Activated CD8-positive, alpha-beta memory T cell treated with anti-CD3 and anti-CD28 coated beads, Interleukin-2, amount 50 U/mL, for 24 hours (primary cell): ENCODE measurements at regions not wholly inside any gene's neighbourhood (a gene's known extent, or its start where the extent isn't known, plus 50 kb on each side); places are given as distances from the start of the nearest gene placed in this dataset.
"Not testable (repeated sequence)": the region's sequence is repeated elsewhere in the genome, so short reads cannot be mapped to it uniquely, and the experiment has no call there.

ENCODE experiments used
- DNase-seq: peaks from one replicate; pipeline ENCODE4 v3.0.0-alpha.2; 2020; ENCODE audit errors: extremely low read depth

DNA sequence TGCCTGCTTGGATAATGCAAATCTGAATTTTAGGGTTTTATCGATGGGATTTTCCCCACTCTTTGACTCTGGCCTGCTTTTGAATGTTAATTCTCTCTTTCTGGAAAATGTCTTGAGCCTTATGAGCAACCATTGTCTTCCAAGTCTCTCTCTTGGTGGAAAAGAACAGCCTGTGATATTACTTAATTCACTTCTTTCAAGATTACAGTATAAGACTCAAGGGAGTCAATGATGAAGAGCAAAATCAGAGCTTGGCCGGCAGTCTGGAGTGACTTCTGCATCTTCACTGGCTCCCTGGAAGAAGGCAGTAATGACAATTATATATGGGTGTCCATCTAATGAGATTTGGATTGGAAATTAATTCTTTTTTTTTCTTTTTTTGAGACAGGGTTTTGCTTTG, 122.9 kb upstream of the ZEB2 start:
- DNase-seq: no peak

DNA sequence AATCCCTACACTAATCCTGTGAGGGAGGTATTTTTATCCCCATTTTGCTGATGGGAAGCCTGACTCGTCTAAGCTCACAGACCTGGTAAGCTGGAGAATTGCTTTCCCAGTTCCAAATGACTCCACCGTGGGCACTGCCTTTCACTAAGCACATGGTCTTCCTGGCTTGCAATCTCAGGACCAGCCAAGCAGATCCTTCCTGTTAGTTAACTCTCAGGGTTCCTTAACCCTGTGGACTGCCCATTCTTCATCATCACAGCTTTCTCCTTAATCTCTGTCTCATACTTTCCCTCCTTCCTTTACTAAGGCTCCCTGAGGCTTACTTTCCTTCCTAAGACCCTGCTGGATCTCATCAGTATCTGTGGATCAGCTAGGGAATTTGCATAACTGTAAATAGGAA, 122.2 kb upstream of the ZEB2 start:
- DNase-seq: no peak

DNA sequence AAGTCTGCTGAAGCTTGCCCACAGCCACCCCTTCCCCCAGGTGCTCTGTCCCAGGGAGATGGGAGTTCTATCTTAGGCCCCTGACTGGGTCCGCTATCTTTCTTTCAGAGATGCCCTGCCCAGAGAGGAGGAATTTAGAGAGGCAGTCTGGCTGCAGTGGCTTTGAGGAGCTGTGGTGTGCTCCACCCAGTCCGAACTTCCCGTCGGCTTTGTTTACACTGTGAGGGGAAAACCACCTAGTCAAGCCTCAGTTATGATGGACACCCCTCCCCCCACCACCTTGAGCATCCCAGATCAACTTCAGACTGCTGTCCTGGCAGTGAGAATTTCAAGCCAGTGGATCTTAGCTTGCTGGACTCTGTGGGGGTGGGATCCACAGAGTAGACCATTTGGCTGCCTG, 118.3 kb upstream of the ZEB2 start:
- DNase-seq: not testable (repeated sequence)

DNA sequence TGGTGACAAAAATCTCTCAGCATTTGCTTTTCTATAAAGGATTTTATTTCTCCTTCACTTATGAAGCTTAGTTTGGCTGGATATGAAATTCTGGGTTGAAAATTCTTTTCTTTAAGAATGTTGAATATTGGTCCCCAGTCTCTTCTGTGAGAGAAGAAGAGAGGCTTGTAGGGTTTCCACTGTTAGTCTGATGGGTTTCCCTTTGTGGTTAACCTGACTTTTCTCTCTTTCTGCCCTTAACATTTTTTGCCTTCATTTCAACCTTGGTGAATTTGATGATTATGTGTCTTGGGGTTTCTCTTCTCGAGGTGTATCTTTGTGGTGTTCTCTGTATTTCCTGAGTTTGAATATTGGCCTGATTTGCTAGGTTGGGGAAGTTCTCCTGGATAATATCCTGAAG, 116.9 kb upstream of the ZEB2 start:
- DNase-seq: not testable (repeated sequence)

DNA sequence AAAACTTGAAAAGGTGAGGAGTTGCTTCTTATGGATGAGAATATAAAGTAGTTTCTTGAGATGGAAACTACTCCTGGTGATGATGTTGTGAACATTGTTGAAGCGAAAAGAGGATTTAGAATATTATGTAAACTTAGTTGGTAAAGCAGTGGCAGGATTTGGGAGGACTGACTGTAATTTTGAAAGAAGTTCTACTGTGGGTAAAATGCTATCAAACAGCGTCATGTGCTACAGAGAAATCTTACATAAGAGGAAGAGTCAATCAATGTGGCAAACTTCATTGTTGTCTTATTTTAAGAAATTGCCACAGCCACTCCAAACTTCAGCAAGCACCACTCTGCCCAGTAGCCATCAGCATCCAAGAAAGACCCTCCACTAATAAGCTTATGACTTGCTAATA, 112.9 kb upstream of the ZEB2 start:
- no peak for DNase-seq

DNA sequence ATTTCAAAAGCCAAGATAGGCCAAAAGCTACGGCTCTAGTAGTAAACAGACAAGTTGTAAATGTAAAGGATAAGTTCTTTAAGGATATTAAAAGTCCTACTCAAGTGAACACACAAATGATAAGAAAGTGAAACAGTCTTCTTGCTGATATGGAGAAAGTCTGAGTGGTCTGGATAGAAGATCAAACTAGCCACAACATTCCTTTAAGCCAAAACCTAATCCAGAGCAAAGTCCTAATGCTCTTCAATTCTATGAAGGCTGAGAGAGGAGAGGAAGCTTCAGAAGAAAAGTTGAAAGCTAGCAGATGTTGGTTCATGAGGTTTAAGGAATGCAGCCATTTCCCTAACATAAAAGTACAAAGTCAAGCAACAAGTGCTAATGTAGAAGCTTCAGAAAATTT, 111.7 kb upstream of the ZEB2 start:
- no peak for DNase-seq

DNA sequence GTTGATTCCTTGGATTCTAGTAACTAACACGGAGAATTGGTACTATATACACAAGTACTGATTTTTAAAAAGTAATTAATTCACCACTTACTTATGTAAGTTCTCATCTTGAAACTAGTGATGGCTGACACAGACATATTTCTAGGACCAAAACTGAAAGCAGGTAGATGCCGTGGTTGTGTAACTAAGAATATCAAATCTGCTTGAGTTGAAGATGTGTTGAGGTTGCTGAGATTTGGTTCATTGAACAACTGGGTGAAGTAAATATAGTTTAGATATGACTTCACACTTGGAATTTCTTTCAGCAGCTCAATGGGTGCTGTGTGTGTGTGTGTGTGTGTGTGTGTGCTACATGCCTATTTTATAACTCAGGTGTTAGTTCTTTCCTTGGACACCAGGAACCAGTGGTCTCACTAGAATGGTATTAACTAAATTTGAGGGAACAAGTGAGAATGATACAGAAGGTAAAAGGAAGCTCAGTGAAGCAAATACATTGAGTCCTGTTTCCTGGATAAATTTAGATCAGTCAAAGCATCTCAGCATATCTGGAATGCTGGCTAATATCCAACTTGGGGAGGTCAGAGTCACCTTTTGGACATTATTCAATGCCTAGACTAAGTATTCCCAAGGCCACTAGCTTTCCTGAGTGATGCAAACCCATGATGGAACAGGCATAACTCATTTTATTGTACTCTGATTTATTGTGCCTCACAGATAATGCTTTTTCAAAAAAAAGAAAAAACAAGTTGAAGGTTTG, 110.7 kb upstream of the ZEB2 start:
- no peak for DNase-seq

DNA sequence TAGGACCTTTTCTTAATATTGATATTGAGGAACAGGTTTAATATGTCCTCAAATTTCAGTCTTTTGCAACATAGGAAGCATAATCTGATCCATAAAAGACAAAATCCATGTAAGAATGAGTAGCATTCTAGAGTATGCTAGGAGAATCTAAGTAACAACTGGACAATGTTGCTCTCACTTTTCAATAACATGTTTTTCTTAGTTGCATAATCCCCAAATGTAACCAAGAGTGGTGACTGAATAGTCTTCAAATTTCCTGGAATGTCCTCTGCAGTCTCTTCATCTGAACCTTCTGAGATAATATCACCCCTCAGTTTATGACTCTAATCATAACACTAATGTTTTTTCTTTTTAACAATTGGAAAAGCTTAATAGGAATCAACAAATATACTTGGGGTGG, 110.0 kb upstream of the ZEB2 start:
- no peak for DNase-seq

DNA sequence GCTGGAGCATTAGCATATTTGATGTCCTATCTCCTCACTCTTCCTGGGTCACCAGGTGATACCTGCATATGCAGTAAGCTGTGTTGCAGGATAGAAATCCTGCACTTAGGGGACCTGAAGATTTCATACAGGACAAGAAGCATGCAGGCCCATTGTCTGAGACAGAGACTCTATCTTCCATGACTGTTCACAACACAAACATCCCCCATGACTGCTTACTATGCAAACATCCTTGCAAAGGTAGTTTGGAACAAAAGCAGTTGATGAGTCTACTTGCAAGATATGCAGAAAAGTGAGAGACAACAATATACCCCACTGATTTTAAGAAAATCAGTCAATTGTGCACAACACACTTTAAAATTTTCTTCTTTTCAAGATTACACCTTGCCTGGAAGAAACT, 108.6 kb upstream of the ZEB2 start:
- no peak for DNase-seq

DNA sequence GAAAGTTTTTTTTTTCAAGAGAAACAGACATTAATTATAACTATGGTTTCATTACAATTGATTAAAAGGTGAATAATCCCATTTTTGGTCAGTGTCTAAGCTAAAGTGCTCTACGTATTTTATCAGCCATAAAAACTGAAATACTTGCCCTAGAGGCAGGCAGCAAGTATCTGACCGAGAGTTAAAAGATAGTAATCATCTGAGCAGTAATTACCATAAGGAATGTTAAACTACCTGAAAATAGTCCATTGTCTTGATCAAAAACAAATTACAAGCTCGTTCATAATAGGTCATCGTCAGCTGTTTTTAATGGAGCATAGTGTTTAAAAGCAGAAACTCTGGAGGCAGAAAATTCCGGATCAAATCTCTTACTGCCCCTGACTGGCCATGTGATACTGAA, 105.7 kb upstream of the ZEB2 start:
- DNase-seq: no peak

DNA sequence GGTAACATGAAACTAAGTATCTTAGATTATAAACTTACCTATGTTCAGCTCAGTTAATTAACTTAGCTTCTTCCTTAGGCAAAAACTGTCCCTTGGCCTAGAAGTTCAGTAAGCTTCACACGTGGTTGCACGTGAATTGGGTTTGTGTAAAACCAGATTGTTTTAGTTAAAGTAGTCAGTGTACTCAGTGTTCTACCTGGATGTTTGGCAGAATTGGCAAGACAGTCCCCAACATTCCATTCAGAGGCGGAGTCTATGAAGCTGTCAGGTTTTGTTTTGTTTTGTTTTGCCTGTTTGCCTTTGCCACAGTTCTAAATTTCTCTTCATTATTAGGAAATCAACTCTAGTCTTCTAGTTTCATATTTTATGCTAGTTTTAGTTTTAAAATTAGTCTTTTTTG, 105.3 kb upstream of the ZEB2 start:
- no peak for DNase-seq

DNA sequence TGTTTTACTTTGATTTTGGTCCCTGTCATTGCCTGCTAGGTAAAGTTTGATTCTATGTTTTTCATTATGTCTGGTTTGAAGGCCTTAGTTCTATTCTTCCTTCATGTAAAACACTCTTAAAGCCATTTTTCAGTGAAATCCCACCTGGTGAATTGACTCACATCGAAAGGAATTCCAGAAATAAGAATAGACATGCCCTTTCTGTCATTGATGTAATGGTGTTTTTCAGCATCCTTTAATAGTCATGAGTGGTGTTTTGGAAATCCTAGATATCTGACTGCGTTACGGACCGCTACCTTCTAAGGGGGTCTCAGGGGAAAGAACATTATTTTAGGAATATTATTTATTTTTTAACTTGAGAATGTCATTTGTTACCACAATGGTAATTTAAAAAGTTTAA, 104.5 kb upstream of the ZEB2 start:
- no peak for DNase-seq

DNA sequence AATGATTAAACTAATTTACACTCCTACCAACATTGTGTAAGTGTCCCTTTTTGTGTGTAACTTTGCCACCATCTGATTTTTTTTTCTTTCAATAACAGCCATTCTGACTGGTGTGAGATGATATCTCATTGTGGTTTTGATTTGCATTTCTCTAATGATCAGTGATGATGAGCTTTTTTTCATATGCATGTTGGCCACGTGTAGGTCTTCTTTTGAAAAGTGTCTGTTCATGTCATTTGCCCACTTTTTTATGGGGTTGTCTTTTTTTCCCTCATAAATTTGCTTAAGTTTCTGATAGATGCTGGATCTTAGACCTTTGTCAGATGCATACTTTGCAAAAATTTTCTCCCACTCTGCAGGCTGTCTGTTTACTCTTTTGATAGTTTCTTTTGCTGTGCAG, 102.5 kb upstream of the ZEB2 start:
- not testable (repeated sequence) for DNase-seq

DNA sequence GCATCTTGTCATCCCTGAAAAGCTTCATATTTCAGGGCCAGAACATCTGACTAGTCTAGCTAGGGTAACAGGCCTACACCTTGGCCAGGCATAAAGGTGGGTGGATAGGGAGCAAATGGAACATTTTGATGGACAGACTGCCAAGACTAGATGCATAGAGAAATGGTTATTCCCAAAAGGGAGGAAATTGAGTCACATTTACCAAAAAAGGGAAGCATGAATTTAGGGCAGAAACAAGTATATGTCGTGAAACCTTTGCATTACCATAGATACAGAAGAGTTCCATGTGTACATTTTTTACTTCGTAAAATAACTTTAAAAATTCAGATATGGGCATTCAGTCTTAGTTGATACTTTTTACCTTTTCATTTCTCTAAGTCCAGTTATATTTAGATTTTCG, 101.3 kb upstream of the ZEB2 start:
- no peak for DNase-seq

DNA sequence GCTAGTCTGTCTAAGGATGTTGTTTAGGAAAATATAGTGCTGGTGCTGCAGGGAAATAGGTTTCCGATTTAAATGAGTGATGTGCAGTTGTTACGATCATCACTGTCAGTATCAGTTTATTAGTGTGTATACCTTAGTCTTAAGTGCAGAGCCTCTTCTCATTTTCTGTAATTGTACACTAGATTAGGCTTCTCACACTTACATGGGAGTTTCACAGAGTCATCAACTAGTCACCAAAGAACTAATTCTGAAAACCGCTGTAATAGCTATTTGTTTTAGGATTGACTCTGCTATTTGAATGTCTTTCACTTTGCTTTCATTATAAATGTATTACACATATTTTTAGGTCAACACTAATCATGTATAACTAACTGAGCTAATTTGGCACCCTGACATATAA, 99.8 kb upstream of the ZEB2 start:
- DNase-seq: no peak

DNA sequence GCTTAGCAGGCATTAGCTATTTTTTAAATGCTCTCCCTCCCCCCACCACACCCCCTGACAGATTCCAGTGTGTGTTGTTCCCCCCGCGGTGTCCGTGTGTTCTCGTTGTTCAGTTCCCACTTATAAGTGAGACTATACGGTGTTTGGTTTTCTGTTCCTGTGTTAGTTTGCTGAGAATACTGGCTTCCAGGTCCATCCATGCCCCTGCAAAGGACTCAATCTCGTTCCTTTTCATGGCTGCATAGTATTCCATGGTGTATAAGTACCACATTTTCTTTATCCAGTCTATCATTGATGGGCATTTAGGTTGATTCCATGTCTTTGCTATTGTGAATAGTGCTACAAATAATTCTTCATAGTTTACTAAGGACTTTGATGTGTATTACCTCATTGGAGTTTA, 97.3 kb upstream of the ZEB2 start:
- not testable (repeated sequence) for DNase-seq

DNA sequence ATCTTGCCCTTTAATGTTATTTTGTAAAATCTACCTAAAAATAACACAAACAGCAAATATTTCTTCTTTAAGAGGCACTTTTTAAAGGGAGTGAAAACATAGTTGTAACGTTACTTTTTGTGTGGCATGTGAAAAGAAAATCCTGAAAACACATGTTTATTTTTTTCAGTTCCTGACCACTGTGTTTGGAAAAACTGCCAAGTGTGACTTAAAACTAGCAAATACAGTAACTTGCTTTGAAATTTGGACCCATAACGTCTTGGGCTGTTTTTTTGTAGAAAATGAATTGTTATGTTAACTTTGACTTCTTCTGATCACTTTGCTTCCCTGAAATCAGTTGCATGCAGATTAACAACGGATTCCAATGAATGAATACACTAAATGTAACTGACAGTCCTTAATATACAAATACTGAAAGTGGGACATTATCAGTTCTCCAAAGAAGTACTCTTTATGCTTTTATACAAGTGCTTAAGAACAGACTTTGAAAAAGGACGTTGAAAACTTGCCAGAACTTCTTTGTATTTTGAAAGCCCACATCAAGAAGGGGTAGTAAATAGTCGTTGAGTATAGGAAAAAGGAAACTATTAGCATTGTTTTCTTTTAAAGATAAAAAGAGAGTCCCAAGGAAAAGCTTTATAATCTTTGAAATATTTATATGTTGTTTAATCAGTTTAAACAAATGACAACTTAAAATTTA, 96.1 kb upstream of the ZEB2 start:
- DNase-seq: no peak

DNA sequence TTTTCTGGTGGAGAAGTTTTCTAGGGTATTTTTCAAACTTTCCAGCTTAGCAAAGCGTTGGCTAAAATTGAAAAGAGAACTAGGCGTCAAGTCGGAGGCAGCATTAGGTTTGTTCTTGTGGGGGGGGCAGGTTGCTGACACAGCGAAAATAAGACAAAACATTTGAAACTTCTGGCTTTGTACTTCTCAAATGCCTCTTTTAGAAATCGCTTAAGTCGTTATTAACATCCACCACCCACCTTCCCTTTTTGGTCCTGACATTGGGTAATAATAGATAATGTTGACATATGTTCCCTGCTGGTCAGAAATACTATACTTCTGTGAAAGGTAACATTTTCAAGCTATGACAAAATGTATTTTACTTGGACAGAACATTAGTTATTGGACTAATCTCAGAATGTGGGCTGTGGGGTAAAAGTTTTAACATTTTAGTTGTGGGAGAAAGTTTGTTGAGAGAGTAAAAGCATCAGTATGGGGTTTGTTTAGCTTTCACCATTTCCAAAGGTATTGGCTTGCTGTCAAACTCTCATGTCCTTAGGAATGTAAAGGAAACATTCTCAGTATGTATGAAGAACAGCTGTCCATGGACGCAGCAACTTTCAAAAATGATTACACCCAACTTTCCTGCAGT, 88.1 kb upstream of the ZEB2 start:
- DNase-seq: no peak

DNA sequence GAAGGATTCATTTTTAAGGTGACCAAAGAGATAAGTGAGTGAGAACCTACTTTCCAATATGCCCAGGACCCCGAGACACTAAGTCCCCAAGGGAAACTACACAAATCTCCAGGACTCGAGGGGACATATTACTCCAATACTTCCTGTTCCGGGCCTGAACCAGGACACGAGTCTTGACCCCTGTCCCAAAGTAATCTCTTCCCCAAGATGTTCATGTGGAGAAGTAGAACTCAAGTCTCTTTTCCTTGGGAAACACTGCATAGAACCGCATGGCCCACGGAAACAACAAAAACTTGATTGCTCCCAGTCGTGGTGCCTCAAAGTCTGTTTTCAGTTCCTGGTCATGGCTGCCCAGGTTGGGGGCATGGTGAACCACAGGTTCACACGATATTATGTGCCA, 87.2 kb upstream of the ZEB2 start:
- DNase-seq: no peak

DNA sequence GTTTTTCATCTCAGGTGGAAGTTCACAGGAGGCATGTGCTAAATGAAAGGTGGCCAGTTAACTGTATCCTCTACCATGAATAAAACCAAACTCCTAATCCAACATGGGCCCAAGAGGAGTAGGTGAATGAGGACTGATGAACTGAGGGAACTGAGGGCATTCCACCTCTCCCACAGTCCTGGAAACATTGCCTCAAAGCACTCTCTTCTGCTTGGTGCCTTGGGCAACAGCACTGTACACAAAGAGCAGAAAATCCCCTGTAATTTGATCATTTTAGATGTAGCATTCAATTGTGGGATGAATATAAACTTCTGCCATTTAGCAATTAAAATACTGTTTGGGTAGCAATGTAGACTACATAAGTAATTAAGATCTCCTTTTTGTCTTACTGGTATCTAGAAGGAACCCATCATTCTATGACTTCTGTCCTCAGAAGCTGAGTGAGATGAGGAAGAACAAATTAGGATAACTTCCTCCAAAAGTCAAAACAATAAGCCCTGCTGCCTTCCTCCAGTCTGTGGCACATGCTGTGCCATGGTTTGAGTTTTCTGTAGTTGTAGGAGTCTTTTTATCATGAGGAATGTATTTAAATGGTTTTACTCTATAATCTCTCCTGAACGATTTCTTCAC, 86.7 kb upstream of the ZEB2 start:
- no peak for DNase-seq

DNA sequence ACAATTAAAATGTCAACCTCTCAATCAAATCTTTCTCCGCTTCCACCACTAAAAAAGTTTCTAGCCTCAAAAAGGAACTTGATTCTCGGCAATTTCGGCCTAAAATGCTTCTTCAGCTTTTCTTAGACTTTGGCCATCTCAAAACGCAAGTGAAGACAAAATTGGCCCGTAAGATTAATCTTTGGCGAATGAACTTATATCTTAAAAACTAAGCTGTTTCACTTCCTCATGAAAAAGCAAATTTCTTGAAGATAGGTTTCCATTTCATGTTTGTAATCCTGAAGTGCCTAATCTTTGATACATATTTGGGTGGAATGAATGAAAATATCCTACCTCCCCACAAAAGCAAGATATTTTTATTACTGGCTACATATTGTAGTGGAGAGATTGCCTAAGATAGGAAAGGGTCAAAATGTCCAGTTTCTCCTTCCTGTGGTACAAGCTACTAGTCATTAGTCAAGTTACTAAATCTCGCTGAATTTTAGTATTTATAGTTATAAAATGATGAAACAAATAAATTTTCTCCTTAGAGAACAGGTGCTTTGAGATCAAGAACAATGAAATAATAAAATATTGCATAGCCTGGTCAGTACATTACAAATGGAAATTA, 85.4 kb upstream of the ZEB2 start:
- no peak for DNase-seq

DNA sequence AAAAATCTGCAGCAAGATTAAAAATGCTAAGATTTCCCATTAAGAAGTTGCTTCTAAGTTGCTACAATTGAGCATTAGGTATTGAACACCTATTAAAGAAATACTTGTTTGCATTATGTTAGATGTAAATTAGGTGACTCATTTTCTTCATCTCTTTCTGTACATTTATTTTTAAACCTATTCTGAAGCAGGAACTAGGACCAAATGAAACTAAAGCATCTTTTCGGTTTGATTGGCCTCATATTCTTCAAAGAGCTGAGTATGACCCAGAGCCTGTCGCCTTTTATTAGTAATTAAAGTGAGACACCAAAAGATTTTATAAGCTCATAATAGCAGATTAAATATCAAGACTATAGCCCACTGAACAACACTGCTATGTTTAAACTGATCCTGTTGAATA, 83.4 kb upstream of the ZEB2 start:
- no peak for DNase-seq
